ENCODE measurements at regions not wholly inside any gene's neighbourhood (a gene's known extent, or its start where the extent isn't known, plus 50 kb on each side); places are given as distances from the start of the nearest gene placed in this dataset.

DNA sequence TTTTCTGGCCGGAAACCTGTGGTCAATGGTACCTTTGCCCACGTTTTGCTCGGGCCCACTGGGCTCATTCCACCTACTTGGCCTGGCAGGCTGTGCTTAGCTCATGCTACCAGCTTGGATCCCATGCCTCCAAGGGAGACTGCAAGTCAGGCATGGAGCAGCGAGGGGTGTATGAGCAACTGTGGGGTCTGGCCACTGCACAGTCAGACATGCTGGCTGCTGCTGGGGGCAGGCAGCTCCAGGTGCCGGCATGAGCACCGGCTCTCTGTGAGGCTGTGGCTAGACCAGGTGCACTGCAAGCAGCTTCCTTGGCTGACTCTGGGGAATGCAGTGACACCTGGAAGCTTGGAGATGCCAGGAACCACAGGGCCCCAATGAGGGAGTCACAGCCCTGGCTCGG is 161.1 kb upstream of the DUSP10 start:
- TF ChIP-seq EZH2phosphoT487 (IDR thresholded peaks at IDR 0.05; ENCODE audit: insufficient read depth, low read depth) (no peak), EZH2 (IDR thresholded peaks at IDR 0.05; ENCODE audit: insufficient read depth, poor library complexity, severe bottlenecking) (no peak)

All from GM23248 (cell line).